ENCODE measurements at regions not wholly inside any gene's neighbourhood (a gene's known extent, or its start where the extent isn't known, plus 50 kb on each side); places are given as distances from the start of the nearest gene placed in this dataset.

DNA sequence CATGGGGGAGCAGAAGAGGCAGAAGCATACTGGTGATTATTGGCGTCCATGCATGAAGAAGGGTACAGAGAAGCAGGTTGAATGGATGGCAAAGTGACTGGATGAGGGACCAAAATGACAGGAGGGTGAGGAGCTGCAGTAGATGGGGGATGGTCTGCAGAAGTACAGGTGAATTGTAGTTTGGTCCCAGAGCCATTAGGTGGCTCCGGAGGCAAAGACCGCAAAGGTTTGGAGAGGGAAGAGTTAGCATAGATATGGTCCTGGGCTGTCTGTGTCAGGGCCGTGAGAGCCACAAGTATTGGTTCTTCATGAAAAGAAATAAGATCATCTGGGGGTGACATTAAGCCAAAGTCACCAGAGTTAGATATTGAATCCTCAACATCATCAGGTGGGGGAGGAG is 59.0 kb upstream of the ZNF726 start:
- TF ChIP-seq, protein P1, sequence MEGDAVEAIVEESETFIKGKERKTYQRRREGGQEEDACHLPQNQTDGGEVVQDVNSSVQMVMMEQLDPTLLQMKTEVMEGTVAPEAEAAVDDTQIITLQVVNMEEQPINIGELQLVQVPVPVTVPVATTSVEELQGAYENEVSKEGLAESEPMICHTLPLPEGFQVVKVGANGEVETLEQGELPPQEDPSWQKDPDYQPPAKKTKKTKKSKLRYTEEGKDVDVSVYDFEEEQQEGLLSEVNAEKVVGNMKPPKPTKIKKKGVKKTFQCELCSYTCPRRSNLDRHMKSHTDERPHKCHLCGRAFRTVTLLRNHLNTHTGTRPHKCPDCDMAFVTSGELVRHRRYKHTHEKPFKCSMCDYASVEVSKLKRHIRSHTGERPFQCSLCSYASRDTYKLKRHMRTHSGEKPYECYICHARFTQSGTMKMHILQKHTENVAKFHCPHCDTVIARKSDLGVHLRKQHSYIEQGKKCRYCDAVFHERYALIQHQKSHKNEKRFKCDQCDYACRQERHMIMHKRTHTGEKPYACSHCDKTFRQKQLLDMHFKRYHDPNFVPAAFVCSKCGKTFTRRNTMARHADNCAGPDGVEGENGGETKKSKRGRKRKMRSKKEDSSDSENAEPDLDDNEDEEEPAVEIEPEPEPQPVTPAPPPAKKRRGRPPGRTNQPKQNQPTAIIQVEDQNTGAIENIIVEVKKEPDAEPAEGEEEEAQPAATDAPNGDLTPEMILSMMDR (IDR thresholded peaks at IDR 0.05; ENCODE audit: low read depth, low read length, poor library complexity, severe bottlenecking): peak; percentile 28
- TF ChIP-seq EZH2phosphoT487 (IDR thresholded peaks at IDR 0.05; ENCODE audit: borderline replicate concordance, low read length): no peak
